Fibroblast of lung (primary cell): ENCODE measurements at regions not wholly inside any gene's neighbourhood (a gene's known extent, or its start where the extent isn't known, plus 50 kb on each side); places are given as distances from the start of the nearest gene placed in this dataset.

Experiments
- EZH2 ChIP-seq: IDR thresholded peaks from 2 replicates; pipeline ENCODE4 v1.5.1; 2012; ENCODE audit warnings: low read length, control low read depth, mild to moderate bottlenecking; ENCODE audit errors: missing control alignments
- TF ChIP-seq, protein P1 (sequence below), 2 donors: IDR thresholded peaks in 1 of 2; conservative IDR thresholded peaks in 1 of 2; 1 replicate in 1 of 2; 2 replicates in 1 of 2; pipeline ENCODE4 v1.5.1; 2011 to 2012; ENCODE audit warnings: low read length in 2 of 2, control low read depth in 1 of 2, inconsistent platforms in 1 of 2, low read depth in 1 of 2, mild to moderate bottlenecking in 1 of 2

GRCh38 chr6:139690007-139690406, 315.6 kb upstream of the CITED2 start:
- TF ChIP-seq, protein P1, sequence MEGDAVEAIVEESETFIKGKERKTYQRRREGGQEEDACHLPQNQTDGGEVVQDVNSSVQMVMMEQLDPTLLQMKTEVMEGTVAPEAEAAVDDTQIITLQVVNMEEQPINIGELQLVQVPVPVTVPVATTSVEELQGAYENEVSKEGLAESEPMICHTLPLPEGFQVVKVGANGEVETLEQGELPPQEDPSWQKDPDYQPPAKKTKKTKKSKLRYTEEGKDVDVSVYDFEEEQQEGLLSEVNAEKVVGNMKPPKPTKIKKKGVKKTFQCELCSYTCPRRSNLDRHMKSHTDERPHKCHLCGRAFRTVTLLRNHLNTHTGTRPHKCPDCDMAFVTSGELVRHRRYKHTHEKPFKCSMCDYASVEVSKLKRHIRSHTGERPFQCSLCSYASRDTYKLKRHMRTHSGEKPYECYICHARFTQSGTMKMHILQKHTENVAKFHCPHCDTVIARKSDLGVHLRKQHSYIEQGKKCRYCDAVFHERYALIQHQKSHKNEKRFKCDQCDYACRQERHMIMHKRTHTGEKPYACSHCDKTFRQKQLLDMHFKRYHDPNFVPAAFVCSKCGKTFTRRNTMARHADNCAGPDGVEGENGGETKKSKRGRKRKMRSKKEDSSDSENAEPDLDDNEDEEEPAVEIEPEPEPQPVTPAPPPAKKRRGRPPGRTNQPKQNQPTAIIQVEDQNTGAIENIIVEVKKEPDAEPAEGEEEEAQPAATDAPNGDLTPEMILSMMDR (conservative IDR thresholded peaks at IDR 0.05 in 1 of 2, IDR thresholded peaks at IDR 0.05 in 1 of 2; ENCODE audit: low read depth in 1 of 2, low read length in 2 of 2): no peak
- TF ChIP-seq EZH2: no peak
